ENCODE measurements at regions not wholly inside any gene's neighbourhood (a gene's known extent, or its start where the extent isn't known, plus 50 kb on each side); places are given as distances from the start of the nearest gene placed in this dataset.

GRCh38 chr9:118962426-118962825, 406.8 kb downstream of the BRINP1 start:
- H3K9me3 ChIP-seq, result no peaks in the 10 kb centered on the region
- 67 to 70% methylated on average over 3 of the region's 3 CpGs for WGBS, 2 donors
- DNase-seq, result no peak
- H3K27me3 ChIP-seq, result no peaks in the 10 kb centered on the region
- peak overlapping the region; percentile 27 to 70 (median 53) for H3K27ac ChIP-seq
- H3K4me1 ChIP-seq, result peaks cover 0 to 23% (median 15%) of the 10 kb centered on the region in 4 donors
- no peak for TF ChIP-seq EP300 (IDR thresholded peaks at IDR 0.05)
- TF ChIP-seq POLR2AphosphoS5 (IDR thresholded peaks at IDR 0.05), result no peak
- no peak for TF ChIP-seq CTCF (IDR thresholded peaks at IDR 0.05)
- TF ChIP-seq POLR2A (IDR thresholded peaks at IDR 0.05), result no peak
- H3K36me3 ChIP-seq, result no peaks in the 10 kb centered on the region
- intact Hi-C loops (cut with DNase I), result loop anchor here (5.0 kb wide), 1 partner anchor 40 kb away; no protein-coding TSS in a partner anchor
- no peak overlapping the region for H3K4me3 ChIP-seq

GRCh38 chr9:118963674-118964073, 405.6 kb downstream of the BRINP1 start:
- H3K4me3 ChIP-seq, result no peak overlapping the region
- H3K27me3 ChIP-seq, result no peaks in the 10 kb centered on the region
- H3K4me1 ChIP-seq, result peaks cover 0 to 16% (median 14%) of the 10 kb centered on the region in 4 donors
- peaks cover 0 to 2% (median 0%) of the 10 kb centered on the region in 4 donors for H3K9me3 ChIP-seq
- H3K36me3 ChIP-seq, result no peaks in the 10 kb centered on the region
- intact Hi-C loops (cut with DNase I), result loop anchor here (5.0 kb wide), 1 partner anchor 39 kb away; no protein-coding TSS in a partner anchor
- 83 to 89% methylated on average over 2 of the region's 2 CpGs for WGBS, 2 donors
- TF ChIP-seq EP300 (IDR thresholded peaks at IDR 0.05) (no peak), POLR2A (IDR thresholded peaks at IDR 0.05) (no peak), POLR2AphosphoS5 (IDR thresholded peaks at IDR 0.05) (no peak), CTCF (IDR thresholded peaks at IDR 0.05) (no peak)
- DNase-seq, result no peak
- H3K27ac ChIP-seq, result no peak overlapping the region

DNA sequence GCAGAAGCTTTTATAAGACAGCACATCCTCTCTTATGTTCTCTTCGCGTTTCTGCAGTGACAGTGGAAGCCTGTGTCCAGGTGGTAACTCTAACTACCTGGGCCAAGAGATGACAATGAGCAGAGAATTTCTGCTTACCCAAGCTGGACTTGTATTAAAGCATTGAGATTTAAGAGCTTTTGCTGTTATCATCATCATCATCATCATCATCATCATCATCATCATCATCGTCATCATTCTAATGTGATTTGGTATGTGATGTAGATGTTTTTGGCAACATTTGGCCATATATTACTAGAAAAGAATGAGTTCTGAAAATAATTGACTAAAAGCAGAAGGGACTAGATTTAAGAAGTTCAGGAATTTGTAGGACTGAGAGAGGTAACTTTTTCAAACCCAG, 401.3 kb downstream of the BRINP1 start:
- WGBS, 2 donors, result 91 to 95% methylated on average over 3 of the region's 3 CpGs
- Histone ChIP-seq H3K27me3 (no peaks in the 10 kb centered on the region), H3K9me3 (peaks cover 0 to 2% (median 0%) of the 10 kb centered on the region in 4 donors), H3K36me3 (no peaks in the 10 kb centered on the region), H3K27ac (no peak overlapping the region), H3K4me1 (peaks cover 0 to 2% (median under 1%) of the 10 kb centered on the region in 4 donors), H3K4me3 (no peak overlapping the region)
- intact Hi-C loops (cut with DNase I), result no loop called here
- TF ChIP-seq EP300 (IDR thresholded peaks at IDR 0.05) (no peak), POLR2AphosphoS5 (IDR thresholded peaks at IDR 0.05) (no peak), CTCF (IDR thresholded peaks at IDR 0.05) (no peak), POLR2A (IDR thresholded peaks at IDR 0.05) (no peak)
- DNase-seq, result no peak

DNA sequence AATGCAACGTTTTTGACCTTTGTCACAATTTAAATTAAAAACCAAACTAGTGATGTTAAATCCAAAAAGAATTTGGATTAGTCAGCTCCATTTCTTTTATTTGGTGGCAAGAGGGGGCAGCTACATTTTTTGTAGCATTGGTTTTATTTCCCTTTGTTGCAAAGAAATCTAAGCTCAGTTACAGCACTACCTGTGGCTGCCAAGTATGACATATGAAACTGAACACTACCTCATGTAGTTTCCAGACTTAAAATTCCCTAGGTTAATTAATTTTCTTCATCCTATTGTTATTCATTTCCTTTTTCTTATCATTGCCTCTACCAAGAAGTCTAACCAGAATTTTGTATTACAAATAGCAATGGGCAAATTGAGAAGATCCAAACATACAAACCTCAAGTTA, 393.5 kb downstream of the BRINP1 start:
- H3K4me3 ChIP-seq, result no peak overlapping the region
- H3K27ac ChIP-seq, result no peak overlapping the region
- no peaks in the 10 kb centered on the region for H3K27me3 ChIP-seq
- TF ChIP-seq POLR2A (IDR thresholded peaks at IDR 0.05) (no peak), CTCF (IDR thresholded peaks at IDR 0.05) (no peak), EP300 (IDR thresholded peaks at IDR 0.05) (no peak), POLR2AphosphoS5 (IDR thresholded peaks at IDR 0.05) (no peak)
- DNase-seq, result no peak
- H3K4me1 ChIP-seq, result no peaks in the 10 kb centered on the region
- H3K9me3 ChIP-seq, result no peaks in the 10 kb centered on the region
- intact Hi-C loops (cut with DNase I), result no loop called here
- no peaks in the 10 kb centered on the region for H3K36me3 ChIP-seq
- WGBS, 2 donors, result 55 to 63% methylated on average over 1 of the region's 1 CpG

GRCh38 chr9:118976160-118976559, 393.1 kb downstream of the BRINP1 start:
- Histone ChIP-seq H3K4me1 (no peaks in the 10 kb centered on the region), H3K36me3 (no peaks in the 10 kb centered on the region), H3K27ac (no peak overlapping the region), H3K9me3 (no peaks in the 10 kb centered on the region), H3K27me3 (no peaks in the 10 kb centered on the region), H3K4me3 (no peak overlapping the region)
- intact Hi-C loops (cut with DNase I), result no loop called here
- no peak for DNase-seq
- TF ChIP-seq CTCF (IDR thresholded peaks at IDR 0.05), result no peak
- no peak for TF ChIP-seq POLR2A (IDR thresholded peaks at IDR 0.05)
- no peak for TF ChIP-seq EP300 (IDR thresholded peaks at IDR 0.05)
- TF ChIP-seq POLR2AphosphoS5 (IDR thresholded peaks at IDR 0.05), result no peak
- 5 to 26% methylated on average over 2 of the region's 2 CpGs for WGBS, 2 donors
